Tibial artery (tissue), 4 donors: ENCODE measurements at regions not wholly inside any gene's neighbourhood (a gene's known extent, or its start where the extent isn't known, plus 50 kb on each side); places are given as distances from the start of the nearest gene placed in this dataset.

Experiments
- DNase-seq, 2 donors: peaks; one replicate each; pipeline ENCODE4 v3.0.0-alpha.2; 2019
- H3K27ac ChIP-seq, 2 donors: fragments of 200-600 bp; sonication (generic) in 1 of 2; 1 replicate in 1 of 2; 2 replicates in 1 of 2; pipeline ENCODE4 v1.5.1; 2018 to 2019; ENCODE audit warnings: mild to moderate bottlenecking in 1 of 2
- H3K27me3 ChIP-seq, 2 donors: fragments of 200-600 bp; sonication (generic) in 1 of 2; one replicate each; pipeline versions ENCODE4 v1.5.1 to v1.6.0; 2016 to 2019
- H3K36me3 ChIP-seq, 3 donors: fragments of 200-600 bp; sonication (generic) in 2 of 3; one replicate each; pipeline ENCODE4 v1.5.1; 2016 to 2019; ENCODE audit warnings: mild to moderate bottlenecking in 2 of 3
- H3K4me1 ChIP-seq, 4 donors: fragments of 200-600 bp; sonication (generic) in 2 of 4; 1 replicate in 3 of 4; 2 replicates in 1 of 4; pipeline ENCODE4 v1.5.1; 2016 to 2019
- H3K4me3 ChIP-seq, 2 donors: fragments of 200-600 bp; sonication (generic) in 1 of 2; 1 replicate in 1 of 2; 2 replicates in 1 of 2; pipeline ENCODE4 v1.5.1; 2018 to 2019; ENCODE audit warnings: mild to moderate bottlenecking in 2 of 2
- H3K9me3 ChIP-seq, 3 donors: fragments of 200-600 bp; sonication (generic) in 1 of 3; one replicate each; pipeline ENCODE4 v1.5.1; 2016 to 2019
- intact Hi-C: fragments of 100-400 bp; cut with DNase I; formaldehyde crosslinking; loops from one replicate; pipeline ENCODE4 v1.15.0; 2023; ENCODE audit warnings: low total_unique reads
- TF ChIP-seq, protein P1 (sequence below), 2 experiments: fragments of 200-600 bp in 1 of 2; fragments of 450-650 bp in 1 of 2; IDR thresholded peaks; one replicate each; pipeline ENCODE4 v1.5.1; 2017 to 2019; ENCODE audit warnings: antibody characterized with exemption in 2 of 2, mild to moderate bottlenecking in 1 of 2, moderate library complexity in 1 of 2

DNA sequence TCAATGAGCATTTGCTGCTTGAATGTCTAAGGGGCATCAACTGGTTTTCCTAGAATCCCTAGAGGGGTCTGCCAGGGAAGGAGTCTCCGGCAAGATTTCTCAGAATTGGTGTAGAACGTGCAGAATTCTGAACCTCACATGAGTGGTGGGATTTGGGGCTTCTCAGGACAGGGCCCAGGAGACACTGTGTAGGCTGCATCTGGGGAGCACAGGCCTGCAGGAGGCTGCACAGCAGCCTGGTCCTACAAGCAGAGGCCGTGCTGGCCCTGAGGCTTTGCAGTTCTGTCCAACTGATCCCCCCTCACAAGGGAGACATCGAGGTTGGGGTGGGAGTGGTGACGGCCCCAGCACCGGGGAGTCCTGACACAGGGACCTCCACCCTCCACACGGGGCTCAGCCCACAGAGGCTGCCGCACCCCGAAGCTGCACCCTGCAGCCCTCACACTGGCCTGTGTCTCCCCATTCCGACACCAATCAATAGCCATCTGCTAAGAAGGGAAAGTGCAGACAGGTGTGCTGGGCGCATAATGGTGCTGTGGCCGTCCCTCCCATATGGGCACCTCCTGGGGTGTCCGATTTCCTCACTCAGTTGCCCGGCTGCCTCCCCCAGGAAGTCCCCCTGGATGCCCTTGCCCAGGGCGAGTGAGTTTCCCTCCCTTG lies 688.1 kb downstream of the BRD1 start:
- Histone ChIP-seq H3K27ac (no peak overlapping the region), H3K4me3 (no peak overlapping the region), H3K9me3 (no peaks in the 10 kb centered on the region), H3K36me3 (no peaks in the 10 kb centered on the region), H3K27me3 (peaks cover 0 to 40% of the 10 kb centered on the region in 2 donors), H3K4me1 (no peaks in the 10 kb centered on the region)
- peak in 1 of 2 donors; percentile 61 for DNase-seq
- intact Hi-C loops: no loop called here
- TF ChIP-seq, protein P1, sequence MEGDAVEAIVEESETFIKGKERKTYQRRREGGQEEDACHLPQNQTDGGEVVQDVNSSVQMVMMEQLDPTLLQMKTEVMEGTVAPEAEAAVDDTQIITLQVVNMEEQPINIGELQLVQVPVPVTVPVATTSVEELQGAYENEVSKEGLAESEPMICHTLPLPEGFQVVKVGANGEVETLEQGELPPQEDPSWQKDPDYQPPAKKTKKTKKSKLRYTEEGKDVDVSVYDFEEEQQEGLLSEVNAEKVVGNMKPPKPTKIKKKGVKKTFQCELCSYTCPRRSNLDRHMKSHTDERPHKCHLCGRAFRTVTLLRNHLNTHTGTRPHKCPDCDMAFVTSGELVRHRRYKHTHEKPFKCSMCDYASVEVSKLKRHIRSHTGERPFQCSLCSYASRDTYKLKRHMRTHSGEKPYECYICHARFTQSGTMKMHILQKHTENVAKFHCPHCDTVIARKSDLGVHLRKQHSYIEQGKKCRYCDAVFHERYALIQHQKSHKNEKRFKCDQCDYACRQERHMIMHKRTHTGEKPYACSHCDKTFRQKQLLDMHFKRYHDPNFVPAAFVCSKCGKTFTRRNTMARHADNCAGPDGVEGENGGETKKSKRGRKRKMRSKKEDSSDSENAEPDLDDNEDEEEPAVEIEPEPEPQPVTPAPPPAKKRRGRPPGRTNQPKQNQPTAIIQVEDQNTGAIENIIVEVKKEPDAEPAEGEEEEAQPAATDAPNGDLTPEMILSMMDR (IDR thresholded peaks at IDR 0.05): no peak

DNA sequence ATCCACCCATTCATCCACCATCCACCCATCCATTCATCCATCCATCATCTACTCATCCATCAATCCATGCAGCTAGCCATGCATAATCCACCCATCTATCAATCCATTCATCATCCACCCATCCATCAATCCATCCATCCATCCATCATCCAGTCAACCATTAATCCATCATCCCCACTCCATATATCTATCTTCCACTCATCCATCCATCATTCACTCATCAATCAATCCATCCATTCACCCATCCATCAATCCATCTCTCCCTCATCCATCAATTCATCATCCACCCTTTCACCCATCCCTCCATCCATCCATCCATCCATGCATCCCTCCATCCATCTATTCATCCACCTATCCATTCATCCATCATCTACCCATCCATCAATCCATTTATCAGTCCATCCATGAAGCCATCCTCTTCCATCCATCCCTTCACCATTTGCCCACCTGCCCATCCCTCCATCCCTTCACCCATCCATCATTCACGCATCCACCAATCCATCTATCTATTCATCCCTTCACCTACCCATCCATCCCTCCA lies 689.4 kb downstream of the BRD1 start:
- no peak overlapping the region for H3K4me3 ChIP-seq
- no peak for DNase-seq
- intact Hi-C loops: no loop called here
- peaks cover 0 to 50% of the 10 kb centered on the region in 2 donors for H3K27me3 ChIP-seq
- no peaks in the 10 kb centered on the region for H3K4me1 ChIP-seq
- H3K36me3 ChIP-seq: no peaks in the 10 kb centered on the region
- no peaks in the 10 kb centered on the region for H3K9me3 ChIP-seq
- no peak overlapping the region for H3K27ac ChIP-seq
- TF ChIP-seq, protein P1 (IDR thresholded peaks at IDR 0.05): no peak

DNA sequence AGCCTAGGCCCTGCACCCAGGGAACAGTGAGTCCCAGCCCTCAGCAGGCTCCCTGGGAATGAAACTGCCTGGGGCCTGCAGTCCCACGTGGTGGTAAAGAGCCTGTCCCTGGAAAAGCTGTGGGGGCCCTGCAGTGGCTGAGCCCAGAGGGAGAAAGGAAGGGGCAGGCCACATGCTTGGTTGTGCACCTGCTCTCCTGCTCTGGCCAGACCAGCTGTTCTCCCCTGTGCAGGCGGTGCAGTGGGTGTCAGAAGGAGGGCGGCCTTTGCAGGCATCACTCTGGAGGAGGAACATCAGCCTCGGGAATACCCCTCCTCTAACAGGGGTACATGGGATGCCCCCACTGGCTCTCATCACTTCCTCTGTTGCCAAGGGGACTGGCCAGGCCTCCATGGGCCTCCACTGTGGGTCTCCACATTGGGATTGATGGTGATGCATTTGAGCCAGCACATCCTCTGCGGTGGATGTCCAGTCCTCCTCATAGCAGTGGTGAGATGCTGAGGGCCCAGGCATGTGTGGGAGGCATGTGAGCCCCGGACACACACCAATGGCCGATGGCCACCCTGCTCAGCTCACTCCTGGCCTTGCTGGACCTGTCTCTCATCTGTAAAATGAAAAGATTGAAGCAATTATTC lies 690.4 kb downstream of the BRD1 start:
- Histone ChIP-seq H3K27ac (no peak overlapping the region), H3K4me1 (no peaks in the 10 kb centered on the region), H3K36me3 (no peaks in the 10 kb centered on the region), H3K9me3 (no peaks in the 10 kb centered on the region), H3K27me3 (peaks cover 0 to 48% of the 10 kb centered on the region in 2 donors), H3K4me3 (no peak overlapping the region)
- no peak for DNase-seq
- intact Hi-C loops: no loop called here
- TF ChIP-seq, protein P1 (IDR thresholded peaks at IDR 0.05): no peak

DNA sequence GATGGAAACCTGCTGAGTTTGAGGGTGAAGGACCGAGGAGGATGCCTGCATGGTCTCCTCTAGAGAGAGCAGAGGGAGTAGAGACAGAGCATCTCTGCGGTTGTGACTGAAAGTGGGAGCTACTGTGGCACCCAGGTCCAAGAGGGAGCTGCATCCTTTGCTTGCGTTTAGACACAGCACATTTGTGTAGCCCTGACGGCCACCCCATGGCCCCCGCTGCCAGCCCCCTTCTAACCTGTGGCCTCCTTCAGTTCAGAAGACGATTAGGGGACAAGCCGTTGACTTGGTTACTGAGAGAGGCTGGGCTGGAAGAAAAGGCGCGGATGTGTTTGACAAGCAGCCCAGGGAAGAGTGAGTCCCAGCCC lies 690.9 kb downstream of the BRD1 start:
- Histone ChIP-seq H3K4me3 (no peak overlapping the region), H3K36me3 (no peaks in the 10 kb centered on the region), H3K4me1 (no peaks in the 10 kb centered on the region), H3K9me3 (no peaks in the 10 kb centered on the region), H3K27ac (no peak overlapping the region), H3K27me3 (peaks cover 0 to 45% of the 10 kb centered on the region in 2 donors)
- intact Hi-C loops: no loop called here
- TF ChIP-seq, protein P1 (IDR thresholded peaks at IDR 0.05): no peak
- DNase-seq: no peak

DNA sequence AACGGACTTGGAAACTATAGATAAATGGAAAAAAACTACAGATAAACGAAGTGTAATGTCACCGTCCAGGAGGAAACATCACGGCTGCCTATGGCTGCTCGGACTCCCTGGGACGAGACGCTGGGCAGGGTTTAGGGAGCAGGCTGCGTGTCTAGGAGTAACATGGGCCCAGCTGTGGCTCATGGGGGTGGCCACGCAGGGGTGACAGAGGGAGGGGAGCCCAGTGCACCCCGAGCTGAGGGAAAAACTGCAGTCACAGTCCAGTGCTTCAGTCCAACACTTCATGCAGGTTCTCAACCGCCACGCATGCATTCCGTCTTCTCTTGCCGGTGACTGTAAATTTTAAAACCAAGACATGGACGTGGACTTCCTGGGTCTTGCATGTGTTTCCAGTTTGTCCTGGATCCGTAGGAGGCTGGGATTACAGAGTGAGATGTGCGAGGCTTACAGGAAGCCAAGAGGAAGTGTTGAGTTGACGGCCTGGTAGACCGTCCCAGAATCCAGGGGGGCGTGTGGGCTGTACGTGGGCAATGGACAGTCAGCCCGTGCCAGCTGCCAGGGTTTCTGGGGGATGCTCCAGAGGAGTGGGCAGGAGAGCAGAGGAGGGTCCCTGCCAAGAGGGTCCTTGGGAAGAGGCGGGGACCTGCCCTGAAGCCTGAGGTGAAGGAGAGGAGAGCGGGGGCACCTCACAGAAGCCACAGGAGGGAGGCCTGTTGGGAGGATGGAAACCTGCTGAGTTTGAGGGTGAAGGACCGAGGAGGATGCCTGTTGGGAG lies 691.4 kb downstream of the BRD1 start:
- DNase-seq: peak in 1 of 2 donors; percentile 49
- intact Hi-C loops: no loop called here
- H3K27ac ChIP-seq: no peak overlapping the region
- TF ChIP-seq, protein P1 (IDR thresholded peaks at IDR 0.05): no peak
- H3K27me3 ChIP-seq: peaks cover 0 to 40% of the 10 kb centered on the region in 2 donors
- H3K4me1 ChIP-seq: no peaks in the 10 kb centered on the region
- H3K9me3 ChIP-seq: no peaks in the 10 kb centered on the region
- H3K4me3 ChIP-seq: no peak overlapping the region
- no peaks in the 10 kb centered on the region for H3K36me3 ChIP-seq
